DND-41 (cell line): ENCODE measurements at regions not wholly inside any gene's neighbourhood (a gene's known extent, or its start where the extent isn't known, plus 50 kb on each side); places are given as distances from the start of the nearest gene placed in this dataset.

Experiments used
- ATAC-seq: fragments of 200-7000 bp; cut with Tn5 transposase; 3 replicates; pipeline ENCODE4 v1.9.1; 2021; ENCODE audit warnings: low read depth; ENCODE audit not compliant: insufficient read depth
- DNase-seq: peaks from one replicate; pipeline ENCODE4 v3.0.0-alpha.2; 2020
- H2AFZ ChIP-seq: 2 replicates; pipeline ENCODE4 v1.6.0; 2012; ENCODE audit warnings: low read depth, low read length
- H3K27ac ChIP-seq: 2 replicates; pipeline ENCODE4 v1.5.1; 2012; ENCODE audit warnings: low read length, inconsistent platforms
- H3K27me3 ChIP-seq: fragments of 200-600 bp; sonication (generic); 2 replicates; pipeline ENCODE4 v1.6.0; 2012; ENCODE audit warnings: low read length, mild to moderate bottlenecking, inconsistent platforms; ENCODE audit not compliant: insufficient read depth, poor library complexity
- H3K36me3 ChIP-seq: 2 replicates; pipeline ENCODE4 v1.5.1; 2012; ENCODE audit warnings: low read length, inconsistent platforms; ENCODE audit not compliant: insufficient read depth
- H3K4me1 ChIP-seq: 2 replicates; pipeline ENCODE4 v1.5.1; 2012; ENCODE audit warnings: mild to moderate bottlenecking, low read length; ENCODE audit not compliant: insufficient read depth
- H3K4me2 ChIP-seq: 2 replicates; pipeline ENCODE4 v1.6.0; 2012; ENCODE audit warnings: mild to moderate bottlenecking, moderate library complexity, low read length, inconsistent platforms; ENCODE audit not compliant: insufficient read depth
- H3K4me3 ChIP-seq, 2 experiments: fragments of 200-600 bp in 1 of 2; shearing (Covaris generic) in 1 of 2; 2 replicates each; pipeline ENCODE4 v1.5.1; 2012 to 2016; ENCODE audit warnings: inconsistent platforms in 2 of 2, low read length in 2 of 2, mild to moderate bottlenecking in 2 of 2, low read depth in 1 of 2, moderate library complexity in 1 of 2
- H3K79me2 ChIP-seq: 2 replicates; pipeline ENCODE4 v1.6.0; 2012; ENCODE audit warnings: low read length, inconsistent platforms; ENCODE audit not compliant: insufficient read depth
- H3K9ac ChIP-seq: 2 replicates; pipeline ENCODE4 v1.6.0; 2012; ENCODE audit warnings: low read depth, mild to moderate bottlenecking, inconsistent platforms, low read length, moderate library complexity
- H3K9me3 ChIP-seq: 2 replicates; pipeline ENCODE4 v1.5.1; 2012; ENCODE audit warnings: low read length, moderate library complexity, mild to moderate bottlenecking, inconsistent platforms; ENCODE audit not compliant: insufficient read depth, severe bottlenecking
- H4K20me1 ChIP-seq: 2 replicates; pipeline ENCODE4 v1.6.0; 2012; ENCODE audit warnings: low read length; ENCODE audit not compliant: insufficient read depth
- EZH2 ChIP-seq: IDR thresholded peaks from 3 replicates; pipeline ENCODE4 v1.6.1; 2012; ENCODE audit warnings: borderline replicate concordance, low read depth, mild to moderate bottlenecking, moderate library complexity, low read length, inconsistent platforms; ENCODE audit not compliant: severe bottlenecking
- TF ChIP-seq, protein P1 (sequence below): IDR thresholded peaks from 2 replicates; pipeline ENCODE4 v1.5.1; 2012; ENCODE audit warnings: borderline replicate concordance, low read length, moderate library complexity, mild to moderate bottlenecking; ENCODE audit not compliant: poor library complexity, severe bottlenecking; ENCODE audit errors: extremely low read depth

DNA sequence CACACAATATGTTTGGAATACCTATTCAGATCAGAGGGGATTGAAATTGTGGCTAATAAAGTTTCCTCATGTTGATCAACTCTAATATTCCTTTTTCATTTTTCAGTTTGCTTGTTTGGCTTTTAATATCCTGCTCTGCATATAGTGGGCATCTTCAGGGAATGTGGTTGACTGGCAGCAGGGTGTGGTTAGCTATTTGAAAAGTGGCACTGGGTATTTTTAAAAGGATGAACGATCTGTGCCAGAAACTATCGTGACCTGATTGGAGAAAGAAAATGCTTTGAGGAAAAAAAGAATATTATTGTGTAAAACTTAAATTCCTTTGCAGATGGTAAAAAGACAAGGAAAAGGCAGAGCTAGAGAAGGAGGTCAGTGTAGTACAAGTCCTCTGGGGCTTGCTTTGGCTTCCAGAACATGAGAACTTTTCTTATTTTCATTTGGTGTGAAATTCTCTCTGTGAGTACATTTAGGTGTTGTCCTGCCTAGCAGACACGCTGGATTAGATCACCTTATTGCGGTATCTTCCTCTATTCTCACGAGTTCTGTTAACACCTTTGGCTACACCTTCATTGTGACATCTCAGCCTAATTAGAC is 329.7 kb upstream of the SNX7 start:
- ATAC-seq (no peak), DNase-seq (no peak)
- Histone ChIP-seq H3K4me2 (no peak overlapping the region), H4K20me1 (no peaks in the 10 kb centered on the region), H3K9me3 (no peaks in the 10 kb centered on the region), H3K27me3 (no peaks in the 10 kb centered on the region), H3K4me1 (peaks cover 24% of the 10 kb centered on the region), H3K4me3 (no peak overlapping the region), H3K9ac (no peak overlapping the region), H3K36me3 (no peaks in the 10 kb centered on the region), H3K79me2 (no peaks in the 10 kb centered on the region), H2AFZ (no peak overlapping the region), H3K27ac (no peak overlapping the region)
- TF ChIP-seq, protein P1, sequence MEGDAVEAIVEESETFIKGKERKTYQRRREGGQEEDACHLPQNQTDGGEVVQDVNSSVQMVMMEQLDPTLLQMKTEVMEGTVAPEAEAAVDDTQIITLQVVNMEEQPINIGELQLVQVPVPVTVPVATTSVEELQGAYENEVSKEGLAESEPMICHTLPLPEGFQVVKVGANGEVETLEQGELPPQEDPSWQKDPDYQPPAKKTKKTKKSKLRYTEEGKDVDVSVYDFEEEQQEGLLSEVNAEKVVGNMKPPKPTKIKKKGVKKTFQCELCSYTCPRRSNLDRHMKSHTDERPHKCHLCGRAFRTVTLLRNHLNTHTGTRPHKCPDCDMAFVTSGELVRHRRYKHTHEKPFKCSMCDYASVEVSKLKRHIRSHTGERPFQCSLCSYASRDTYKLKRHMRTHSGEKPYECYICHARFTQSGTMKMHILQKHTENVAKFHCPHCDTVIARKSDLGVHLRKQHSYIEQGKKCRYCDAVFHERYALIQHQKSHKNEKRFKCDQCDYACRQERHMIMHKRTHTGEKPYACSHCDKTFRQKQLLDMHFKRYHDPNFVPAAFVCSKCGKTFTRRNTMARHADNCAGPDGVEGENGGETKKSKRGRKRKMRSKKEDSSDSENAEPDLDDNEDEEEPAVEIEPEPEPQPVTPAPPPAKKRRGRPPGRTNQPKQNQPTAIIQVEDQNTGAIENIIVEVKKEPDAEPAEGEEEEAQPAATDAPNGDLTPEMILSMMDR = no peak
- no peak for TF ChIP-seq EZH2

DNA sequence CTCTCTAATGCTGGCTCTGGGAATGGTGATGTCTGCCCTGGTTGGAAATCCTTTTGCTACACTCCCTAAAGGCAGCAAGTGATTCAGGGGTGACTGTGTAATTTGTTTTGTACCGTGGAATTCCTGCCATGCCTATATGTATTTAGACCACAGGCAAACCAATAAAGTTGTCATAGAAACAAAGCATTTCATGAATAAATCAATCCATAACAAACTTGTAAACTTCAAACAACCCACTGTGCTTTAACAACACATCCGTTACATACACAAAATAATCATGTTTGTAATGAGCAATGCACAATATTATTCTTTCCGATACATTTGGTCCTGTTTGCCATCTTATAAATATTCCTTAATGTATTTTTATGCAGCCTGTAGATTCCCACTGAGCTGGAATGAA is 330.3 kb upstream of the SNX7 start:
- H3K9ac ChIP-seq = no peak overlapping the region
- ATAC-seq (no peak), DNase-seq (no peak)
- no peak overlapping the region for H3K4me3 ChIP-seq
- TF ChIP-seq, protein P1 = no peak
- no peak for TF ChIP-seq EZH2
- peaks cover 30% of the 10 kb centered on the region for H3K4me1 ChIP-seq
- no peaks in the 10 kb centered on the region for H3K79me2 ChIP-seq
- no peaks in the 10 kb centered on the region for H3K27me3 ChIP-seq
- H3K27ac ChIP-seq = no peak overlapping the region
- H3K4me2 ChIP-seq = no peak overlapping the region
- H2AFZ ChIP-seq = no peak overlapping the region
- H3K9me3 ChIP-seq = no peaks in the 10 kb centered on the region
- no peaks in the 10 kb centered on the region for H4K20me1 ChIP-seq
- no peaks in the 10 kb centered on the region for H3K36me3 ChIP-seq

DNA sequence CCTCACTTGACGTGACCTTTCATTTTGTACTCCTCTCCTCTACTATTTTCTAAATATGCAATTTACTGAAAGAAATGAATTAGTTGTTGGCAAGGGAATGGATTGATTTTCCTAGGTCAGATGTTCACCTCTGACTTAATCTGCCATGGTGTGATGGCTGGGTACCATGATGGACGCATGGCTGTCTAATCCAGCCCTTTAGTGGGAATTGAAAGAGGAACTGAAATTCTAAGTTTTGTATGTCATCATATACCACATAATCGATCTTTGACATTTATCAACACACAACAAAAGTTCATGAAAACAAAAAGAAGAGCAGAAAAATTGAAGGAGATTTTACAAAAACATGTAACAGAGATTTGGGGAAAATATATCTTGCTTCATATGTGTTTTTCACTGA is 331.3 kb upstream of the SNX7 start:
- no peak overlapping the region for H3K9ac ChIP-seq
- ATAC-seq = no peak
- no peak overlapping the region for H2AFZ ChIP-seq
- H4K20me1 ChIP-seq = no peaks in the 10 kb centered on the region
- no peaks in the 10 kb centered on the region for H3K79me2 ChIP-seq
- H3K9me3 ChIP-seq = no peaks in the 10 kb centered on the region
- peaks cover 40% of the 10 kb centered on the region for H3K4me1 ChIP-seq
- DNase-seq = no peak
- H3K4me3 ChIP-seq = no peak overlapping the region
- H3K27ac ChIP-seq = no peak overlapping the region
- no peak overlapping the region for H3K4me2 ChIP-seq
- H3K27me3 ChIP-seq = no peaks in the 10 kb centered on the region
- no peaks in the 10 kb centered on the region for H3K36me3 ChIP-seq
- TF ChIP-seq, protein P1 = no peak
- TF ChIP-seq EZH2 = no peak

DNA sequence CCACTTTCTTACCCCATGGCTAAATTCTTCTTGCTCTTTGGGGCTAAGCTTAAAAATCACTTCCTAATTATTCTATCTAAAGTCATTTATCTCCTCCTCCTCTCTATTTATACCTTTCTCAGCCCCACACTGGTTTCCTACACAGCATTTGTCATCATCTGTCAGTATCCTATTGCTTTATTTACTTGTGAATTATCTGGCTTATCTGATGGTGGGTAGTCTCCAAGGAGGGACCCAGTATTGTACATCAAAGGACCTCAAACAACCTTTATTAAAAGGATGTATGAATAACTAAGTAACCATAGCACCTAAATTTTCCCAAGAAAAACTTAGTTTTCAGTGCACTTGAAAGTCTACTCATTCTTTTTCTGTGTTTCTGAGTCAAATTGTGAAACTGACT is 332.7 kb upstream of the SNX7 start:
- Histone ChIP-seq H4K20me1 (no peaks in the 10 kb centered on the region), H3K27me3 (no peaks in the 10 kb centered on the region), H3K4me1 (peaks cover 54% of the 10 kb centered on the region), H3K4me3 (no peak overlapping the region), H3K4me2 (no peak overlapping the region), H3K27ac (no peak overlapping the region), H3K36me3 (no peaks in the 10 kb centered on the region), H2AFZ (no peak overlapping the region), H3K79me2 (no peaks in the 10 kb centered on the region), H3K9me3 (no peaks in the 10 kb centered on the region), H3K9ac (no peak overlapping the region)
- TF ChIP-seq EZH2 = no peak
- TF ChIP-seq, protein P1 = no peak
- no peak for ATAC-seq
- DNase-seq = no peak
